Lower lobe of right lung (tissue), 2 donors: ENCODE measurements at regions not wholly inside any gene's neighbourhood (a gene's known extent, or its start where the extent isn't known, plus 50 kb on each side); places are given as distances from the start of the nearest gene placed in this dataset.

Experiments used
- ATAC-seq, 2 donors: fragments of 200-7000 bp; cut with Tn5 transposase; one replicate each; pipeline ENCODE4 v1.9.1; 2020 to 2022; ENCODE audit warnings: mild to moderate bottlenecking in 2 of 2, moderate library complexity in 2 of 2
- DNase-seq: peaks from one replicate; pipeline ENCODE4 v3.0.0-alpha.2; 2020
- H3K27ac ChIP-seq: fragments of 200-600 bp; one replicate; pipeline ENCODE4 v1.8.0; 2022
- H3K27me3 ChIP-seq: fragments of 200-600 bp; one replicate; pipeline ENCODE4 v1.8.0; 2022; ENCODE audit warnings: low read depth
- H3K36me3 ChIP-seq: fragments of 200-600 bp; one replicate; pipeline ENCODE4 v1.8.0; 2022; ENCODE audit warnings: mild to moderate bottlenecking
- H3K4me1 ChIP-seq: fragments of 200-600 bp; one replicate; pipeline ENCODE4 v1.8.0; 2022
- H3K4me3 ChIP-seq: fragments of 200-600 bp; one replicate; pipeline ENCODE4 v1.8.0; 2022; ENCODE audit warnings: mild to moderate bottlenecking
- H3K9me3 ChIP-seq: fragments of 200-600 bp; one replicate; pipeline ENCODE4 v1.8.0; 2022
- CTCF ChIP-seq: fragments of 200-600 bp; IDR thresholded peaks from one replicate; pipeline ENCODE4 v1.8.0; 2022; ENCODE audit warnings: antibody characterized with exemption, mild to moderate bottlenecking
- intact Hi-C: fragments of 100-400 bp; cut with DNase I; formaldehyde crosslinking; loops from one replicate; pipeline ENCODE4 v1.11.0; 2022
- donor health status: DM: no; HTN: yes; CAD: no; lungs with severe emphysema.

DNA sequence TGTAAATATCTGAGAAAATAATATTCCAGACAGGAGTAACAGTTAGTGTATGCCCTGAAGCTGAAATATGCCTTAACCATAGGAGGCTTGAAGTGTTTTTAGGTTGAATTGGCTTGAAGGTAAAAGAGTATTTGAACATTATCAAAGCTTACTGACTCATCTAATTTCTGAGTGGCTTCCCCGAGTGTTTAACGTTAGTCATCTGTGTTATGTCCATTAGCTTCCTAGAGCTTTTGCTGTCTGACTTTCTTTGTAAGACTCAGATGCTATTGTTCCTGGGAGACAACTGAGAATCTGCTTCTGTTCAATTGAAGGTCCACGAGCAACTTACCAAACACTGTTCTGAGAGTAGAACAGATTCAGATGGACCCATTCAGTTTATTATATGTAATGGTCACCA lies 656.8 kb upstream of the NECTIN3 start:
- DNase-seq (no peak), ATAC-seq (no peak)
- Histone ChIP-seq H3K4me3 (no peak overlapping the region), H3K36me3 (no peaks in the 10 kb centered on the region), H3K4me1 (no peaks in the 10 kb centered on the region), H3K9me3 (no peaks in the 10 kb centered on the region), H3K27ac (no peak overlapping the region), H3K27me3 (no peaks in the 10 kb centered on the region)
- intact Hi-C loops: no loop called here
- no peak for TF ChIP-seq CTCF

DNA sequence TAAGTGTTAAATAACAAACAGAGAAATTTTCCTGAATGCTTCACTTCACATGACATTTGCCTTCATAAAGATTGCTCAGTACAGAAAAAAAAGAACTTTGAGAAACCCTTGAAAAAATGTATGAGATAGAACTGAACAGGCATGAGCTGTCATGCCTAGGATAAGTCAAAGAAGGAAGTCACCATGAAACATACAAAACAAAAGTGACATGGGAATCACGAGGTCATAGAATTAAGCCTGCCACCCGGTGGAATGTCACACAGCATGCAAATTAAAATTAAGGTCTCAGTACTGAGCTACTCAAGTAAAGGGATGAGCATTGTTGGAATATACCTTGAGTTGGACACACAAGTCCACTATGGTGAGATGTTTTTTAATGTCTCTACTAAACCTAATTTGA lies 652.5 kb upstream of the NECTIN3 start:
- no peak for DNase-seq
- Histone ChIP-seq H3K27me3 (no peaks in the 10 kb centered on the region), H3K4me3 (no peak overlapping the region), H3K4me1 (no peaks in the 10 kb centered on the region), H3K9me3 (no peaks in the 10 kb centered on the region), H3K27ac (no peak overlapping the region), H3K36me3 (no peaks in the 10 kb centered on the region)
- no peak for TF ChIP-seq CTCF
- no peak for ATAC-seq
- intact Hi-C loops: no loop called here

DNA sequence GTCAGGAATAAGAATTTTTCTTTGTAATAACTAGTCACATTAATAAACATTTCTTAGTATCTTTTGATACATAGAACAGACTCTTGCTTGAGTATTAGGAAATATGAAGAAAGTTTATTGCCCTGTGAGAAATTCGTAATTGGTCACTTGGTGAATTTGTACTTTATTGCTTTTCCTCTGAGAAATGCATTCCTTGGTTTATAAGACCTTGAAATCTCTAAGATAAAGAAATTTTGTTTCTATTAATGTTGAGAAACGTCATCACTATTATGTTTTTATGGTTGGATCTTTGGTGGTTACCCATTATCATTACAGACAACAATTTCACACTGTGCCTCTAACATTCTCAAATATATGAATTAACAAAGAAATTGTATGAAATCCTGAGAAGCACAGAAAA lies 652.0 kb upstream of the NECTIN3 start:
- no peak for ATAC-seq
- no peak overlapping the region for H3K4me3 ChIP-seq
- no peak overlapping the region for H3K27ac ChIP-seq
- no peaks in the 10 kb centered on the region for H3K27me3 ChIP-seq
- no peak for TF ChIP-seq CTCF
- H3K4me1 ChIP-seq: no peaks in the 10 kb centered on the region
- no peaks in the 10 kb centered on the region for H3K36me3 ChIP-seq
- H3K9me3 ChIP-seq: no peaks in the 10 kb centered on the region
- no peak for DNase-seq
- intact Hi-C loops: no loop called here

- no peak overlapping the region for H3K4me3 ChIP-seq
- no peaks in the 10 kb centered on the region for H3K9me3 ChIP-seq
- no peaks in the 10 kb centered on the region for H3K27me3 ChIP-seq
- intact Hi-C loops: no loop called here
- TF ChIP-seq CTCF: no peak
- H3K36me3 ChIP-seq: no peaks in the 10 kb centered on the region
- no peaks in the 10 kb centered on the region for H3K4me1 ChIP-seq
- ATAC-seq (no peak), DNase-seq (no peak)
- H3K27ac ChIP-seq: no peak overlapping the region
These were observed 651.4 kb upstream of the NECTIN3 start for GRCh38 chr3:110420158-110420641.

DNA sequence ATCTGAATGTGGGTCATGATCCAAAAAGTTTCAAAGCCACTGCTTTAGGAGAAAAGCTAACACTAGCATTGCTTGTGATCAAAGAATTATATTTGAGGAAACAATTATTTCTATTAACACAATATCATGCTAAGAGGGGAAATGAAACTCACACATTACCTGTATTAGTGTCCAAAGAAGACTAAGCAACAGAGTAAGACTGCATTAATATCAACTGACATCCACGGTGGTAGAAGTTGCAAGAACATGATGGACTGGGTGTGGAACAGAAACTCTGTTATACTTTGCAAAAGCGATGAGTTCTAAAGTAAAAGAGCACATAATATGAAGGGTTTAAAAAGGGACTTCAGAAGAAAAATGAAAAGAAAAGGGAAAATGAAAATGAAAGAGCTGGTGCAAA lies 648.3 kb upstream of the NECTIN3 start:
- Histone ChIP-seq H3K27ac (no peak overlapping the region), H3K9me3 (no peaks in the 10 kb centered on the region), H3K36me3 (no peaks in the 10 kb centered on the region), H3K4me1 (no peaks in the 10 kb centered on the region), H3K4me3 (no peak overlapping the region), H3K27me3 (no peaks in the 10 kb centered on the region)
- ATAC-seq: no peak
- no peak for TF ChIP-seq CTCF
- intact Hi-C loops: no loop called here
- no peak for DNase-seq

DNA sequence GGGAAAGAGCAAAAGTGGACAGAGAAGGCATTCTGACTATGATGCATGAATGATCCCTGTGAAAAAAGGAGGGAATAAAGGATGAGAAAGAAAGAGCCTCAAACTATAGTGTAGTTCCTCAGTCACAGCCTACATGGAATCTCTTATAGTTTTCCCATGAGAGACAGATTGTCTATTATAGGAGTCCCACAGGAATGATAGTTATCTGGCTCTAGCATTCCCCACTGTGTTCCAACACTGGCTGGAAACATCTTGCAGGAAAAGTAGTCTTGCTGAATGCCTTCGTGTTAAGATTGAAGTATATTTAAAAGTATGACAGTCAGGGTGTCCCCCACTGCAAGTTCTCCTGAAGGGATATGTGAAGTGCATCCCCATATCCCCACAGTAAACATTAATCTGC lies 641.5 kb upstream of the NECTIN3 start:
- TF ChIP-seq CTCF: no peak
- Histone ChIP-seq H3K27ac (no peak overlapping the region), H3K4me1 (no peaks in the 10 kb centered on the region), H3K4me3 (no peak overlapping the region), H3K36me3 (no peaks in the 10 kb centered on the region), H3K9me3 (no peaks in the 10 kb centered on the region), H3K27me3 (no peaks in the 10 kb centered on the region)
- DNase-seq (no peak), ATAC-seq (no peak)
- intact Hi-C loops: no loop called here
